Breast epithelium (tissue), 3 donors: ENCODE measurements at regions not wholly inside any gene's neighbourhood (a gene's known extent, or its start where the extent isn't known, plus 50 kb on each side); places are given as distances from the start of the nearest gene placed in this dataset.

ENCODE experiments used
- CTCF ChIP-seq, 3 donors: fragments of 450-650 bp; IDR thresholded peaks; one replicate each; pipeline ENCODE4 v1.5.1; 2016 to 2017; ENCODE audit warnings: antibody characterized with exemption in 3 of 3, mild to moderate bottlenecking in 3 of 3, moderate library complexity in 3 of 3
- POLR2A ChIP-seq: fragments of 450-650 bp; IDR thresholded peaks from one replicate; pipeline ENCODE4 v1.6.1; 2016; ENCODE audit warnings: antibody characterized with exemption, mild to moderate bottlenecking, moderate library complexity

DNA sequence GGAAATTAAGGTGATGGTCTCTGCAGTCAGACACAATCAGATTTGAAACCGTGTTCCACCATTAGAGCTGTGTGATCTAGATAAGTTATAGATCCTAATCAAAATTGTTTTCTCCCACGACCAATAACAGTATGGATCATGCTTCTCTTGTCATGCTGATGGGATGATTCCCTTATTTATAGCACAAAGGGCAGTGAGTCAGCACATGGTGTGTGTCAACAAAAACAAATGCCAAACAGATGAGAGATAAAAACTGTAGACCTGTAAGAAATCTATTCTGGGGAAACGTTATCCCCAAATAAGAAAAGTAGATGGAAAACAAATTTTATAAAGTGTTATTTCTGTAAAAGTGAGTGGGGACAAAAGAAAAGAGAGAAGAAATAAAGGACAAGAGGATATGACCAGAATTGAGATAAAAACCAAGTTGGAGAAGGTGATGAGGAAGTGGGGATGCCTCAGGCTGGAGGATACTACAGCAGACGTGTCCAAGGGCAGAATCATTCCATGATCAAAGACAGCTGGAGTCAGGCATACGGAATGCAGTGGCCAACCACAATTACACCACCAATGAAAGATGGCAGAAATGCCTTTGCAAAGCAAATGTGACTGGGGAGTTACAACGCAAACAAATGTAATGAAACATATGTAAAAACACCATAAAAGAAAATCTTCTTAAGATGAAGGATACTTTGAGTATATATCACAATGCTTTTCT is 377.8 kb upstream of the PRKX start:
- TF ChIP-seq POLR2A (no peak), CTCF (IDR thresholded peaks at IDR 0.05) (no peak)
